ENCODE measurements at regions not wholly inside any gene's neighbourhood (a gene's known extent, or its start where the extent isn't known, plus 50 kb on each side); places are given as distances from the start of the nearest gene placed in this dataset.

DNA sequence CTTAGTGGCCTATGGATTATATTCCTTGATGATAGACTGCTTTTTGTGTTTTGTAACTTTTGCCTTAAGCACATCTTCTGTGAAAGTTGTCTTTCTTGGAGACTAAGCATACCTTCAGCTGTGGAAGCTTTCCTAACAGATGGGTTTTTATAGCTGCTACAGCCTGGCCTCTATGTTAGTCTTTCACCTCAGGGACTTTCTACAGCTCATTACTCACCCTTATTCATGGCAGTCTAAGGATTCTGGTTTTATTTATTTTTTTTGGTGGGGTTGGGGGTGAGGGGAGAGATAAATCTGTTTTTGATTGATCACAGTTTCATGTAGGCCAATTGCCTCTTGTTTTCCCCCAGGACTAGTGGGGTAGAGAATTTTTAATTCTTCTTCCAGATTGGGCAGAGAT is 219.9 kb downstream of the DKK1 start:
- Mint-ChIP-seq H3K4me1 (peaks cover 0 to 4% of the 10 kb centered on the region in 2 experiments; a peak in 2 of 4 replicates), H3K27ac (no peak overlapping the region), H3K4me3 (no peak overlapping the region), H3K36me3 (ENCODE audit: insufficient read depth in 1 of 3, low read depth in 3 of 3) (no peaks in the 10 kb centered on the region; a peak in 1 of 7 replicates), H3K9me3 (no peaks in the 10 kb centered on the region; a peak in 1 of 5 replicates), H3K27me3 (ENCODE audit: low read depth) (no peaks in the 10 kb centered on the region)
- no peak overlapping the region for H2BK20ac ChIP-seq (ENCODE audit: low read depth, low read length, poor library complexity, severe bottlenecking)
- H3T11ph ChIP-seq (ENCODE audit: low read length) = no peak overlapping the region
- no peak overlapping the region for H2BK5ac ChIP-seq (ENCODE audit: insufficient read length, low read length)
- H3K4me2 ChIP-seq (ENCODE audit: insufficient read depth, insufficient read length, low read length) = no peak overlapping the region
- no peak overlapping the region for H2BK15ac ChIP-seq (ENCODE audit: low read depth, low read length)
- no peak overlapping the region for H2AK5ac ChIP-seq (ENCODE audit: insufficient read length, low read length)
- no peaks in the 10 kb centered on the region for H4K20me1 ChIP-seq (ENCODE audit: control insufficient read depth, insufficient read depth, insufficient read length)
- H3K56ac ChIP-seq (ENCODE audit: insufficient read length, low read depth, low read length) = no peak overlapping the region
- H3K23me2 ChIP-seq (ENCODE audit: insufficient read length, low read depth, low read length, poor library complexity, severe bottlenecking) = no peaks in the 10 kb centered on the region
- no peak overlapping the region for H3K18ac ChIP-seq (ENCODE audit: insufficient read length, low read depth, low read length)
- no peaks in the 10 kb centered on the region for H3K79me1 ChIP-seq (ENCODE audit: insufficient read depth, low read depth, low read length, poor library complexity, severe bottlenecking)
- H3K9ac ChIP-seq (ENCODE audit: extremely low read depth, insufficient read length, low read length) = no peak overlapping the region
- H3K4me1 ChIP-seq (ENCODE audit: insufficient read depth, low read length) = no peaks in the 10 kb centered on the region
- H4K5ac ChIP-seq (ENCODE audit: insufficient read length, low read depth, low read length) = no peak overlapping the region
- DNase-seq = no peak
- no peak overlapping the region for H3K23ac ChIP-seq (ENCODE audit: insufficient read length, low read depth, low read length)
- no peak overlapping the region for H4K91ac ChIP-seq (ENCODE audit: insufficient read length, low read depth, low read length)
- no peak overlapping the region for H2BK120ac ChIP-seq (ENCODE audit: low read depth, low read length, poor library complexity, severe bottlenecking)
- H4K8ac ChIP-seq (replicated peaks; ENCODE audit: insufficient read length, low read depth, low read length) = no peak overlapping the region
- H2AFZ ChIP-seq (ENCODE audit: low read length) = no peak overlapping the region
- no peak overlapping the region for H3K4ac ChIP-seq (ENCODE audit: low read depth, low read length)
- no peaks in the 10 kb centered on the region for H3K9me3 ChIP-seq (ENCODE audit: control insufficient read depth, low read depth, low read length)
- H3K27me3 ChIP-seq (ENCODE audit: insufficient read depth, low read length) = no peaks in the 10 kb centered on the region
- no peak overlapping the region for H3K27ac ChIP-seq (ENCODE audit: insufficient read length, low read depth, low read length)
- no peak overlapping the region for H3K14ac ChIP-seq (ENCODE audit: insufficient read depth, low read length)
- H3K79me2 ChIP-seq (ENCODE audit: insufficient read depth, low read length) = no peaks in the 10 kb centered on the region
- no peak for TF ChIP-seq CTCF (conservative IDR thresholded peaks at IDR 0.05)
- no peak overlapping the region for H2BK12ac ChIP-seq (ENCODE audit: insufficient read length, low read depth, low read length)
